ENCODE measurements at regions not wholly inside any gene's neighbourhood (a gene's known extent, or its start where the extent isn't known, plus 50 kb on each side); places are given as distances from the start of the nearest gene placed in this dataset.

- CTCF ChIA-PET (ENCODE audit: low intra/inter-chr PET ratio, low total read pairs) = no interaction called here
- no peak overlapping the region for H3K4me2 ChIP-seq (ENCODE audit: low read depth, low read length)
- H3K4me3 ChIP-seq (replicated peaks in 1 of 3; ENCODE audit: insufficient read depth in 1 of 3, low read depth in 2 of 3, low read length in 3 of 3) = no peak overlapping the region
- H4K20me1 ChIP-seq (ENCODE audit: insufficient read depth, low read length) = no peaks in the 10 kb centered on the region
- H3K79me2 ChIP-seq (ENCODE audit: insufficient read depth, low read length) = no peaks in the 10 kb centered on the region
- no peak for DNase-seq (ENCODE audit: low spot score)
- H3K27ac ChIP-seq (ENCODE audit: extremely low read length, insufficient read depth, low read length) = no peak overlapping the region
- in situ Hi-C loops (cut with HindIII; ENCODE audit: extremely low pct_ligation_motif_present, low pct_unique_long_range_greater_than_20kb) = loop anchor here (10.0 kb wide), 1 partner anchor 224 kb away; no protein-coding TSS in a partner anchor
- H3K4me1 ChIP-seq (ENCODE audit: insufficient read depth, low read length) = peaks cover 8% of the 10 kb centered on the region
- no peak overlapping the region for H2AFZ ChIP-seq (ENCODE audit: low read length)
- TF ChIP-seq, protein P1, sequence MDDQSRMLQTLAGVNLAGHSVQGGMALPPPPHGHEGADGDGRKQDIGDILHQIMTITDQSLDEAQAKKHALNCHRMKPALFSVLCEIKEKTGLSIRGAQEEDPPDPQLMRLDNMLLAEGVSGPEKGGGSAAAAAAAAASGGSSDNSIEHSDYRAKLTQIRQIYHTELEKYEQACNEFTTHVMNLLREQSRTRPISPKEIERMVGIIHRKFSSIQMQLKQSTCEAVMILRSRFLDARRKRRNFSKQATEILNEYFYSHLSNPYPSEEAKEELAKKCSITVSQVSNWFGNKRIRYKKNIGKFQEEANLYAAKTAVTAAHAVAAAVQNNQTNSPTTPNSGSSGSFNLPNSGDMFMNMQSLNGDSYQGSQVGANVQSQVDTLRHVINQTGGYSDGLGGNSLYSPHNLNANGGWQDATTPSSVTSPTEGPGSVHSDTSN (CRISPR knock-in tag; IDR thresholded peaks at IDR 0.05; ENCODE audit: borderline replicate concordance) = no peak
- no peak for TF ChIP-seq ZNF263 (CRISPR knock-in tag; IDR thresholded peaks at IDR 0.05)
- no peak for TF ChIP-seq MEIS1 (CRISPR knock-in tag; IDR thresholded peaks at IDR 0.05; ENCODE audit: borderline replicate concordance)
- TF ChIP-seq NKX3-1 (CRISPR knock-in tag; IDR thresholded peaks at IDR 0.05) = no peak
- no peak for TF ChIP-seq HNRNPH1 (optimal IDR thresholded peaks at IDR 0.05; ENCODE audit: low read depth, low read length)
- no peak for TF ChIP-seq KDM2A (CRISPR knock-in tag; IDR thresholded peaks at IDR 0.05; ENCODE audit: borderline replicate concordance, low read depth)
- no peak for TF ChIP-seq RBFOX2 (IDR thresholded peaks at IDR 0.05; ENCODE audit: low read depth, low read length)
- no peak for TF ChIP-seq ESRRA (CRISPR knock-in tag; IDR thresholded peaks at IDR 0.05; ENCODE audit: low read depth)
- no peak for TF ChIP-seq TAF1 (CRISPR knock-in tag; IDR thresholded peaks at IDR 0.05)
- no peak for TF ChIP-seq ZNF143 (CRISPR knock-in tag; IDR thresholded peaks at IDR 0.05)
- no peak for TF ChIP-seq ZFAT (CRISPR knock-in tag; conservative IDR thresholded peaks at IDR 0.05)
- no peak for TF ChIP-seq MAF1 (CRISPR knock-in tag; IDR thresholded peaks at IDR 0.05; ENCODE audit: borderline replicate concordance)
- TF ChIP-seq, protein P2, sequence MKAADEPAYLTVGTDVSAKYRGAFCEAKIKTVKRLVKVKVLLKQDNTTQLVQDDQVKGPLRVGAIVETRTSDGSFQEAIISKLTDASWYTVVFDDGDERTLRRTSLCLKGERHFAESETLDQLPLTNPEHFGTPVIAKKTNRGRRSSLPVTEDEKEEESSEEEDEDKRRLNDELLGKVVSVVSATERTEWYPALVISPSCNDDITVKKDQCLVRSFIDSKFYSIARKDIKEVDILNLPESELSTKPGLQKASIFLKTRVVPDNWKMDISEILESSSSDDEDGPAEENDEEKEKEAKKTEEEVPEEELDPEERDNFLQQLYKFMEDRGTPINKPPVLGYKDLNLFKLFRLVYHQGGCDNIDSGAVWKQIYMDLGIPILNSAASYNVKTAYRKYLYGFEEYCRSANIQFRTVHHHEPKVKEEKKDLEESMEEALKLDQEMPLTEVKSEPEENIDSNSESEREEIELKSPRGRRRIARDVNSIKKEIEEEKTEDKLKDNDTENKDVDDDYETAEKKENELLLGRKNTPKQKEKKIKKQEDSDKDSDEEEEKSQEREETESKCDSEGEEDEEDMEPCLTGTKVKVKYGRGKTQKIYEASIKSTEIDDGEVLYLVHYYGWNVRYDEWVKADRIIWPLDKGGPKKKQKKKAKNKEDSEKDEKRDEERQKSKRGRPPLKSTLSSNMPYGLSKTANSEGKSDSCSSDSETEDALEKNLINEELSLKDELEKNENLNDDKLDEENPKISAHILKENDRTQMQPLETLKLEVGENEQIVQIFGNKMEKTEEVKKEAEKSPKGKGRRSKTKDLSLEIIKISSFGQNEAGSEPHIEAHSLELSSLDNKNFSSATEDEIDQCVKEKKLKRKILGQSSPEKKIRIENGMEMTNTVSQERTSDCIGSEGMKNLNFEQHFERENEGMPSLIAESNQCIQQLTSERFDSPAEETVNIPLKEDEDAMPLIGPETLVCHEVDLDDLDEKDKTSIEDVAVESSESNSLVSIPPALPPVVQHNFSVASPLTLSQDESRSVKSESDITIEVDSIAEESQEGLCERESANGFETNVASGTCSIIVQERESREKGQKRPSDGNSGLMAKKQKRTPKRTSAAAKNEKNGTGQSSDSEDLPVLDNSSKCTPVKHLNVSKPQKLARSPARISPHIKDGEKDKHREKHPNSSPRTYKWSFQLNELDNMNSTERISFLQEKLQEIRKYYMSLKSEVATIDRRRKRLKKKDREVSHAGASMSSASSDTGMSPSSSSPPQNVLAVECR (CRISPR knock-in tag; IDR thresholded peaks at IDR 0.05; ENCODE audit: borderline replicate concordance) = no peak
- TF ChIP-seq, protein P3, sequence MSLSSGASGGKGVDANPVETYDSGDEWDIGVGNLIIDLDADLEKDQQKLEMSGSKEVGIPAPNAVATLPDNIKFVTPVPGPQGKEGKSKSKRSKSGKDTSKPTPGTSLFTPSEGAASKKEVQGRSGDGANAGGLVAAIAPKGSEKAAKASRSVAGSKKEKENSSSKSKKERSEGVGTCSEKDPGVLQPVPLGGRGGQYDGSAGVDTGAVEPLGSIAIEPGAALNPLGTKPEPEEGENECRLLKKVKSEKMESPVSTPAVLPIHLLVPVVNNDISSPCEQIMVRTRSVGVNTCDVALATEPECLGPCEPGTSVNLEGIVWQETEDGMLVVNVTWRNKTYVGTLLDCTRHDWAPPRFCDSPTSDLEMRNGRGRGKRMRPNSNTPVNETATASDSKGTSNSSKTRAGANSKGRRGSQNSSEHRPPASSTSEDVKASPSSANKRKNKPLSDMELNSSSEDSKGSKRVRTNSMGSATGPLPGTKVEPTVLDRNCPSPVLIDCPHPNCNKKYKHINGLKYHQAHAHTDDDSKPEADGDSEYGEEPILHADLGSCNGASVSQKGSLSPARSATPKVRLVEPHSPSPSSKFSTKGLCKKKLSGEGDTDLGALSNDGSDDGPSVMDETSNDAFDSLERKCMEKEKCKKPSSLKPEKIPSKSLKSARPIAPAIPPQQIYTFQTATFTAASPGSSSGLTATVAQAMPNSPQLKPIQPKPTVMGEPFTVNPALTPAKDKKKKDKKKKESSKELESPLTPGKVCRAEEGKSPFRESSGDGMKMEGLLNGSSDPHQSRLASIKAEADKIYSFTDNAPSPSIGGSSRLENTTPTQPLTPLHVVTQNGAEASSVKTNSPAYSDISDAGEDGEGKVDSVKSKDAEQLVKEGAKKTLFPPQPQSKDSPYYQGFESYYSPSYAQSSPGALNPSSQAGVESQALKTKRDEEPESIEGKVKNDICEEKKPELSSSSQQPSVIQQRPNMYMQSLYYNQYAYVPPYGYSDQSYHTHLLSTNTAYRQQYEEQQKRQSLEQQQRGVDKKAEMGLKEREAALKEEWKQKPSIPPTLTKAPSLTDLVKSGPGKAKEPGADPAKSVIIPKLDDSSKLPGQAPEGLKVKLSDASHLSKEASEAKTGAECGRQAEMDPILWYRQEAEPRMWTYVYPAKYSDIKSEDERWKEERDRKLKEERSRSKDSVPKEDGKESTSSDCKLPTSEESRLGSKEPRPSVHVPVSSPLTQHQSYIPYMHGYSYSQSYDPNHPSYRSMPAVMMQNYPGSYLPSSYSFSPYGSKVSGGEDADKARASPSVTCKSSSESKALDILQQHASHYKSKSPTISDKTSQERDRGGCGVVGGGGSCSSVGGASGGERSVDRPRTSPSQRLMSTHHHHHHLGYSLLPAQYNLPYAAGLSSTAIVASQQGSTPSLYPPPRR (CRISPR knock-in tag; IDR thresholded peaks at IDR 0.05; ENCODE audit: borderline replicate concordance) = no peak
- H3K9ac ChIP-seq (ENCODE audit: insufficient read depth, low read depth, low read length) = no peak overlapping the region
- no peaks in the 10 kb centered on the region for H3K36me3 ChIP-seq (replicated peaks in 1 of 2; ENCODE audit: control insufficient read depth in 1 of 2, insufficient read depth in 2 of 2, low read length in 2 of 2)
- WGBS (ENCODE audit: low lambda C conversion rate) = 29% methylated on average over 6 of the region's 6 CpGs
- no peaks in the 10 kb centered on the region for H3K9me3 ChIP-seq (ENCODE audit: low read length)
- no TSS peak for BruUV-seq (replicated peaks)
- no peak for FAIRE-seq
- H3K27me3 ChIP-seq (ENCODE audit: control insufficient read depth in 1 of 2, insufficient read depth in 2 of 2, low read length in 2 of 2) = no peaks in the 10 kb centered on the region; a peak in 1 of 5 replicates
- intact Hi-C loops (cut with micrococcal nuclease; ENCODE audit: unreplicated experiment) = no loop called here
- ATAC-seq = no peak
- POLR2A ChIA-PET = no interaction called here
Measured at GRCh38 chr17:33749171-33749570, 456.1 kb upstream of the ASIC2 start.

Data from HepG2 (cell line).